Ishikawa (cell line): ENCODE measurements at regions not wholly inside any gene's neighbourhood (a gene's known extent, or its start where the extent isn't known, plus 50 kb on each side); places are given as distances from the start of the nearest gene placed in this dataset.

Source experiments
- CEBPB ChIP-seq: IDR thresholded peaks from 2 replicates; pipeline ENCODE4 v1.6.1; 2012
- CREB1 ChIP-seq: IDR thresholded peaks from 2 replicates; pipeline ENCODE4 v1.6.1; 2012; ENCODE audit warnings: low read depth
- EGR1 ChIP-seq: IDR thresholded peaks from 2 replicates; pipeline ENCODE4 v1.6.1; 2012
- EP300 ChIP-seq: IDR thresholded peaks from 2 replicates; pipeline ENCODE4 v1.6.1; 2012; ENCODE audit warnings: borderline replicate concordance
- FOXM1 ChIP-seq: IDR thresholded peaks from 2 replicates; pipeline ENCODE4 v1.6.1; 2012; ENCODE audit warnings: low read depth, borderline replicate concordance
- MAX ChIP-seq: IDR thresholded peaks from 2 replicates; pipeline ENCODE4 v1.6.1; 2012
- NFIC ChIP-seq: IDR thresholded peaks from 2 replicates; pipeline ENCODE4 v1.6.1; 2012
- RAD21 ChIP-seq: IDR thresholded peaks from 2 replicates; pipeline ENCODE4 v1.6.1; 2012; ENCODE audit warnings: low read depth
- TAF1 ChIP-seq: IDR thresholded peaks from 2 replicates; pipeline ENCODE4 v1.6.1; 2012; ENCODE audit warnings: low read depth, mild to moderate bottlenecking
- TCF12 ChIP-seq: IDR thresholded peaks from 2 replicates; pipeline ENCODE4 v1.6.1; 2012; ENCODE audit warnings: low read depth
- TEAD4 ChIP-seq: IDR thresholded peaks from 2 replicates; pipeline ENCODE4 v1.6.1; 2012
- USF1 ChIP-seq: IDR thresholded peaks from 2 replicates; pipeline ENCODE4 v1.6.1; 2012
- YY1 ChIP-seq: IDR thresholded peaks from 2 replicates; pipeline ENCODE4 v1.6.1; 2012; ENCODE audit warnings: low read depth
- ZBTB7A ChIP-seq: IDR thresholded peaks from 2 replicates; pipeline ENCODE4 v1.6.1; 2012; ENCODE audit warnings: low read depth
- TF ChIP-seq, protein P1 (sequence below): IDR thresholded peaks from 2 replicates; pipeline ENCODE4 v1.6.1; 2012; ENCODE audit warnings: low read depth, mild to moderate bottlenecking

- no peak for TF ChIP-seq CREB1
- TF ChIP-seq, protein P1, sequence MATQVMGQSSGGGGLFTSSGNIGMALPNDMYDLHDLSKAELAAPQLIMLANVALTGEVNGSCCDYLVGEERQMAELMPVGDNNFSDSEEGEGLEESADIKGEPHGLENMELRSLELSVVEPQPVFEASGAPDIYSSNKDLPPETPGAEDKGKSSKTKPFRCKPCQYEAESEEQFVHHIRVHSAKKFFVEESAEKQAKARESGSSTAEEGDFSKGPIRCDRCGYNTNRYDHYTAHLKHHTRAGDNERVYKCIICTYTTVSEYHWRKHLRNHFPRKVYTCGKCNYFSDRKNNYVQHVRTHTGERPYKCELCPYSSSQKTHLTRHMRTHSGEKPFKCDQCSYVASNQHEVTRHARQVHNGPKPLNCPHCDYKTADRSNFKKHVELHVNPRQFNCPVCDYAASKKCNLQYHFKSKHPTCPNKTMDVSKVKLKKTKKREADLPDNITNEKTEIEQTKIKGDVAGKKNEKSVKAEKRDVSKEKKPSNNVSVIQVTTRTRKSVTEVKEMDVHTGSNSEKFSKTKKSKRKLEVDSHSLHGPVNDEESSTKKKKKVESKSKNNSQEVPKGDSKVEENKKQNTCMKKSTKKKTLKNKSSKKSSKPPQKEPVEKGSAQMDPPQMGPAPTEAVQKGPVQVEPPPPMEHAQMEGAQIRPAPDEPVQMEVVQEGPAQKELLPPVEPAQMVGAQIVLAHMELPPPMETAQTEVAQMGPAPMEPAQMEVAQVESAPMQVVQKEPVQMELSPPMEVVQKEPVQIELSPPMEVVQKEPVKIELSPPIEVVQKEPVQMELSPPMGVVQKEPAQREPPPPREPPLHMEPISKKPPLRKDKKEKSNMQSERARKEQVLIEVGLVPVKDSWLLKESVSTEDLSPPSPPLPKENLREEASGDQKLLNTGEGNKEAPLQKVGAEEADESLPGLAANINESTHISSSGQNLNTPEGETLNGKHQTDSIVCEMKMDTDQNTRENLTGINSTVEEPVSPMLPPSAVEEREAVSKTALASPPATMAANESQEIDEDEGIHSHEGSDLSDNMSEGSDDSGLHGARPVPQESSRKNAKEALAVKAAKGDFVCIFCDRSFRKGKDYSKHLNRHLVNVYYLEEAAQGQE: no peak
- TF ChIP-seq TEAD4: no peak
- no peak for TF ChIP-seq ZBTB7A
- TF ChIP-seq RAD21: no peak
- no peak for TF ChIP-seq TAF1
- no peak for TF ChIP-seq EGR1
- TF ChIP-seq MAX: no peak
- no peak for TF ChIP-seq CEBPB
These were observed 68.8 kb downstream of the RTL6 start for GRCh38 chr22:44428941-44429830.

GRCh38 chr22:44427611-44428470 lies 70.2 kb downstream of the RTL6 start:
- TF ChIP-seq TCF12: no peak
- TF ChIP-seq, protein P1: no peak
- no peak for TF ChIP-seq MAX
- TF ChIP-seq FOXM1: no peak
- TF ChIP-seq NFIC: no peak
- no peak for TF ChIP-seq ZBTB7A
- no peak for TF ChIP-seq TAF1

DNA sequence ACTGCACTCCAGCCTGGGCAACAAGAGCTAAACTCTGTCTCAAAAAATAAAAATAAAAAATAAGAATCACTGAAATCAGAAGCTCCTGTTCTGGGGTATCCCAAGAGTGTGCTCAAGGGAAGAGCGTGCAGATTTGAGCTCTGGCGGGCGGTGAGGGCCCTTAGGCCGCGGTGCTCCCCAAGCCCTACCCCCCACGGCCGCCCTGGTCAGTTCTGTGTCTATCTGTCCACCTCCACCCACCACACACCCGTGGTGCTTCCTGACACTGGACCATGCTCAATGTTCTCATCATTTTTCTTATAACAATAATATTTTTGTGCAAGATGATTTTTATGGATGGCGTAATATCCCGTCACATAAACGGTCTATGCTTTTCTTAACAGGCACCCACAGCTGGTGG lies 71.1 kb downstream of the RTL6 start:
- no peak for TF ChIP-seq YY1
- TF ChIP-seq, protein P1: no peak
- TF ChIP-seq TCF12: no peak
- TF ChIP-seq FOXM1: no peak
- no peak for TF ChIP-seq CEBPB
- TF ChIP-seq MAX: no peak
- TF ChIP-seq USF1: no peak
- TF ChIP-seq CREB1: no peak
- TF ChIP-seq TAF1: no peak
- no peak for TF ChIP-seq EP300
- no peak for TF ChIP-seq ZBTB7A
- no peak for TF ChIP-seq EGR1
- no peak for TF ChIP-seq NFIC
- TF ChIP-seq TEAD4: no peak
- no peak for TF ChIP-seq RAD21

GRCh38 chr22:44425694-44426045 lies 72.4 kb downstream of the RTL6 start:
- TF ChIP-seq CEBPB: no peak
- no peak for TF ChIP-seq TAF1
- no peak for TF ChIP-seq CREB1
- no peak for TF ChIP-seq YY1
- TF ChIP-seq TCF12: no peak
- TF ChIP-seq FOXM1: no peak
- TF ChIP-seq EP300: no peak
- no peak for TF ChIP-seq MAX
- TF ChIP-seq TEAD4: no peak
- TF ChIP-seq, protein P1: no peak
- no peak for TF ChIP-seq USF1
- no peak for TF ChIP-seq EGR1
- no peak for TF ChIP-seq ZBTB7A
- no peak for TF ChIP-seq RAD21
- TF ChIP-seq NFIC: no peak
